ENCODE measurements at regions not wholly inside any gene's neighbourhood (a gene's known extent, or its start where the extent isn't known, plus 50 kb on each side); places are given as distances from the start of the nearest gene placed in this dataset.
A peak's percentile ranks its signal among the peaks of the same experiment; 100 is the strongest.
"Not testable (repeated sequence)": the region's sequence is repeated elsewhere in the genome, so short reads cannot be mapped to it uniquely, and the experiment has no call there.

DNA sequence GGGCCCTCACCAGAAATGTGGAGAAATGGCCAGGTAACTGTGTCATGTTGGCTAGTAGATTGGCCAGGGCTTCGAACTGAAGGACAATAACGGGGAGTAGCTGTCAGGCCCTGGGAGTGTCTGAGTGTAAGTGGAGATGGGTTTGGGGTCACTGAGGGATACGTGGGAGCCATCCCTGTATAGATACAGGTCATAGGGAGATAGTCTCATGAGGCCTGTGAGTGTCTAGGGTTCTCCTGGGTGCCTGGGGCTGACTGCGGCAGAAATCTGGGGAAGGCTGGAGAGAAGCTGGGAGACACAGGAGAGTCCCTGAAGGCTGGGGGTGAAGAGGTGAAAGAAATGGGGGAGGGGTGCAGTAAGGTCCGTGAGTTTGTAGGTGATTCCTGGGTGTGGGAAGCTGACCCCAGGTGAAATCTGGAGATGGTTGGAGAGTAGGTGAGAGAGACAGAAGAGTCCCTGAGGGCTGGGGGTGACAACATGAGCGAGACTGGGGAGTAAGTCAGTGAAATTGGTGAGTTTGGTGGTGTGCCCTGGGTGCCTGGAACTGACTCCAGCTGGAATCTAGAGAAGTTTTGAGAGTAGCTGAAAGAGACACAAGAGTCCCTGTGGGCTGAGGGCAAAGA lies 124.6 kb upstream of the ANKRD30BL start:
- not testable (repeated sequence) for H3K4me1 Mint-ChIP-seq; H3K36me3 ChIP-seq (ENCODE audit: control insufficient read depth, insufficient read depth, low read length); H3K9me3 Mint-ChIP-seq; H3K27me3 ChIP-seq (ENCODE audit: control insufficient read depth, insufficient read depth, low read length); ATAC-seq (ENCODE audit: low read depth in 2 of 2); H3K27ac ChIP-seq (ENCODE audit: insufficient read depth, low read length, poor library complexity, severe bottlenecking); H3K4me3 ChIP-seq (ENCODE audit: low read depth, low read length); DNase-seq; H3K9me3 ChIP-seq (ENCODE audit: control insufficient read depth in 2 of 2, low read length in 2 of 2); H3K27me3 Mint-ChIP-seq; H3K4me3 Mint-ChIP-seq; H3K27ac Mint-ChIP-seq; H3K36me3 Mint-ChIP-seq; H3K4me1 ChIP-seq (ENCODE audit: control insufficient read depth, insufficient read depth, low read length, poor library complexity, severe bottlenecking)

GRCh38 chr2:132287910-132288309 lies 126.2 kb upstream of the ANKRD30BL start:
- H3K4me1 ChIP-seq (ENCODE audit: control insufficient read depth, insufficient read depth, low read length, poor library complexity, severe bottlenecking); H3K4me3 ChIP-seq (ENCODE audit: low read depth, low read length); H3K27ac Mint-ChIP-seq; H3K4me3 Mint-ChIP-seq; H3K27ac ChIP-seq (ENCODE audit: insufficient read depth, low read length, poor library complexity, severe bottlenecking); H3K27me3 ChIP-seq (ENCODE audit: control insufficient read depth, insufficient read depth, low read length); ATAC-seq (ENCODE audit: low read depth in 2 of 2); H3K36me3 ChIP-seq (ENCODE audit: control insufficient read depth, insufficient read depth, low read length); H3K27me3 Mint-ChIP-seq; H3K9me3 Mint-ChIP-seq; DNase-seq; H3K36me3 Mint-ChIP-seq; H3K9me3 ChIP-seq (ENCODE audit: control insufficient read depth in 2 of 2, low read length in 2 of 2); H3K4me1 Mint-ChIP-seq: not testable (repeated sequence)

- ATAC-seq (ENCODE audit: low read depth in 2 of 2); DNase-seq; H3K27ac ChIP-seq (ENCODE audit: insufficient read depth, low read length, poor library complexity, severe bottlenecking); H3K27ac Mint-ChIP-seq; H3K9me3 ChIP-seq (ENCODE audit: control insufficient read depth in 2 of 2, low read length in 2 of 2); H3K4me1 Mint-ChIP-seq; H3K36me3 ChIP-seq (ENCODE audit: control insufficient read depth, insufficient read depth, low read length); H3K27me3 ChIP-seq (ENCODE audit: control insufficient read depth, insufficient read depth, low read length); H3K27me3 Mint-ChIP-seq; H3K4me3 ChIP-seq (ENCODE audit: low read depth, low read length); H3K4me3 Mint-ChIP-seq; H3K36me3 Mint-ChIP-seq; H3K4me1 ChIP-seq (ENCODE audit: control insufficient read depth, insufficient read depth, low read length, poor library complexity, severe bottlenecking); H3K9me3 Mint-ChIP-seq: not testable (repeated sequence)
These were observed 127.4 kb upstream of the ANKRD30BL start for GRCh38 chr2:132289138-132289537.

DNA sequence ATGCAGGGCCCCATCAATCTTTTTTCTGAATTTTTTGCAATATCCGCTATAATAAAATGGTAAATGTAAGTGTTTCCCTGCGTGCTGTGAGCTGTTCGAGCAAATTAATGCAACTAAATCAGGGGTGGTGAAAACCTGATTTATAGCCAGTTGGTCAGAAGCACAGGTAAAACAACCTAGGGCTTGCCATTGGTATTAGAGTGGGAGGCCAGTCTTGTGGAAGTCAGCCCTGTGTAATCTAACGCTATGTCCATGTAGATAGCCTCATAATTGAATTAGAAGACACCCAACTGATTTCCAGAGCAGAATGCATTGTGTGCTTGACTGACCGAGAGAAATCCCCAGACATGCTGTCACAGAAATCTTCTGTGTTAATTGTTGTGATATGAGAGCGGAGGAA lies 126.8 kb upstream of the GPR39 start:
- H3K4me3 Mint-ChIP-seq: not testable (repeated sequence)

DNA sequence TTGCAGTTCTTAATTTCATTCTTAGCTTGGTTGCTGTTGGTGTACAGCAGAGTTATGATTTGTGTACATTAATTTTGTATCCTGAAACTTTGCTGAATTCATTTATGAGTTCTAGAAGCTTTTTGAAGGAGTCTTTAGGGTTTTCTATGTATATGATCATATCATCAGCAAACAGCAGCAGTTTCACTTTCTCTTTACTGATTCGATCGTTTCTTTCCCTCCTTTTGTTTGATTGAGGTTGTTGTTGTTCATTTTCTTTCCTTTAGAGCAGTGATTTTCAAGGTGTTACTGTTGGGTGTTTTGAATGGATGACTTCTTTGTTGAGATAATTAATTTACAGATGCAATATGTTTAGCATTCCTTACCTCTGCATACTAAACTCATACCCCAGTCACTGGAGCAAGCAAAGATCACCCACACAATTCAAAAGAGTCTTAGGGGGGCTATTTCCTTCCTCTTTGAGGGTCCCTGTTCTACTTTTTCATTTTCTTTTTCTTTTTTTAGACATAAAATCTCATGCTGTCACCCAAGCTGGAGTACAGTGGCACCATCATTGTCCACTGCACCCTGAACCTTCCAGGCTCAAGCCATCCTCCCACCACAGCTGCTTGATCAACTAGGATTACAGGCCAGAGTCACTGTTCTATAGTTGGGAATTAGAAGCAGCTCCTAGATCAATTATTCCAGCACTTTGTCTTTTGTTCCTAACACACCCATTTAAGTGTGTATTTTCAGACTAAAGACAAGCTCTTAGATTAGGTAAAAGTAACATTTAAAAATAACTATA lies 115.8 kb upstream of the GPR39 start:
- peak overlapping the region; percentile 47 to 84 (median 59) for H3K4me3 Mint-ChIP-seq
- H3K9me3 ChIP-seq (ENCODE audit: control insufficient read depth in 2 of 2, low read length in 2 of 2); H3K4me1 ChIP-seq (ENCODE audit: control insufficient read depth, insufficient read depth, low read length, poor library complexity, severe bottlenecking); H3K9me3 Mint-ChIP-seq; H3K27me3 Mint-ChIP-seq; H3K27me3 ChIP-seq (ENCODE audit: control insufficient read depth, insufficient read depth, low read length); H3K36me3 ChIP-seq (ENCODE audit: control insufficient read depth, insufficient read depth, low read length); ATAC-seq (ENCODE audit: low read depth in 2 of 2); H3K36me3 Mint-ChIP-seq; H3K27ac ChIP-seq (ENCODE audit: insufficient read depth, low read length, poor library complexity, severe bottlenecking); DNase-seq: not testable (repeated sequence)
- H3K4me1 Mint-ChIP-seq: peaks cover 0 to 10% (median 3%) of the 10 kb centered on the region in 4 donors
- peak overlapping the region in 1 of 3 donors; percentile 86 for H3K27ac Mint-ChIP-seq
- peak overlapping the region; percentile 48 for H3K4me3 ChIP-seq (ENCODE audit: low read depth, low read length)

More for the DNA sequence above, 126.8 kb upstream of the GPR39 start:
- not testable (repeated sequence) for H3K27me3 Mint-ChIP-seq; H3K4me1 ChIP-seq (ENCODE audit: control insufficient read depth, insufficient read depth, low read length, poor library complexity, severe bottlenecking); H3K9me3 ChIP-seq (ENCODE audit: control insufficient read depth in 2 of 2, low read length in 2 of 2); H3K27ac Mint-ChIP-seq; H3K4me3 ChIP-seq (ENCODE audit: low read depth, low read length); ATAC-seq (ENCODE audit: low read depth in 2 of 2); H3K27ac ChIP-seq (ENCODE audit: insufficient read depth, low read length, poor library complexity, severe bottlenecking); DNase-seq; H3K36me3 Mint-ChIP-seq; H3K36me3 ChIP-seq (ENCODE audit: control insufficient read depth, insufficient read depth, low read length); H3K4me1 Mint-ChIP-seq; H3K9me3 Mint-ChIP-seq; H3K27me3 ChIP-seq (ENCODE audit: control insufficient read depth, insufficient read depth, low read length)

DNA sequence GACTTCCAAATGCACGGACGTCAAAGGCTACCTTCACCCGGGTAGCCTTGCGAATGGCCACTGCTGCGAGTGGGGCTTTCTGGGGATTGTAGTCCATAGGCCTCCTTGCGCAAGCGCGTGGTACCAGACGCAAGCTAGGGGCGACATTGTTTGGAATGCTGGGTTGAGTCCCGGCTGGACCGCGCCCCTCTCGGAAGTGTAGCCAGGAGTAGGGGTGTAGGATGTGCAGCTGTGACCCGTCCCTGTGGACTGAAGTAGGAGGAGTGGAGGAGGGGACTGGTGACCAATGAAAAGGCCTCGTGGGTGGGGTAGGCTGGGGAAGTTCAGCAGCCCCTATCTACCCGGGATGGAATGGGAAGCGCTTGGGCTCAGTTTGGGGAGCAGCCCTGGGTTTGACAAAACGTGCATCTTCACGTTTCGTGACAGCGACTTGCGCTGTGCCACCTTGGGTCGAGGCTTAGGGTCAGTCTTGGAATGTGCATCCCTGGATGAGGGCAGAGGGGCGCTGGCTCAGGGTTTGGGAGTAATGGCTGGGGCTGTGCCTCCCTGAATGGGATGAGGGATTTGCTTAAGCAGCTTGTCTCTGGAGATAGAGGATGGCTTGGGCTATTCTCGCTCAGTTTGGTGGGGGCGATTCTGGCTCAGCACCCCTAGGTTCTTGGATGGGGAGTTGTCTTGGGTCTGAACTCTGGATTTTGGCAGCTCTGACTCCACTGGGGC lies 111.8 kb upstream of the GPR39 start:
- DNase-seq; H3K27me3 Mint-ChIP-seq; H3K4me3 Mint-ChIP-seq; H3K36me3 Mint-ChIP-seq; H3K9me3 Mint-ChIP-seq; H3K27me3 ChIP-seq (ENCODE audit: control insufficient read depth, insufficient read depth, low read length); H3K4me3 ChIP-seq (ENCODE audit: low read depth, low read length); H3K27ac Mint-ChIP-seq; H3K27ac ChIP-seq (ENCODE audit: insufficient read depth, low read length, poor library complexity, severe bottlenecking); ATAC-seq (ENCODE audit: low read depth in 2 of 2); H3K4me1 ChIP-seq (ENCODE audit: control insufficient read depth, insufficient read depth, low read length, poor library complexity, severe bottlenecking); H3K9me3 ChIP-seq (ENCODE audit: control insufficient read depth in 2 of 2, low read length in 2 of 2); H3K36me3 ChIP-seq (ENCODE audit: control insufficient read depth, insufficient read depth, low read length): not testable (repeated sequence)
- peaks cover 0 to 10% (median 3%) of the 10 kb centered on the region in 4 donors for H3K4me1 Mint-ChIP-seq

DNA sequence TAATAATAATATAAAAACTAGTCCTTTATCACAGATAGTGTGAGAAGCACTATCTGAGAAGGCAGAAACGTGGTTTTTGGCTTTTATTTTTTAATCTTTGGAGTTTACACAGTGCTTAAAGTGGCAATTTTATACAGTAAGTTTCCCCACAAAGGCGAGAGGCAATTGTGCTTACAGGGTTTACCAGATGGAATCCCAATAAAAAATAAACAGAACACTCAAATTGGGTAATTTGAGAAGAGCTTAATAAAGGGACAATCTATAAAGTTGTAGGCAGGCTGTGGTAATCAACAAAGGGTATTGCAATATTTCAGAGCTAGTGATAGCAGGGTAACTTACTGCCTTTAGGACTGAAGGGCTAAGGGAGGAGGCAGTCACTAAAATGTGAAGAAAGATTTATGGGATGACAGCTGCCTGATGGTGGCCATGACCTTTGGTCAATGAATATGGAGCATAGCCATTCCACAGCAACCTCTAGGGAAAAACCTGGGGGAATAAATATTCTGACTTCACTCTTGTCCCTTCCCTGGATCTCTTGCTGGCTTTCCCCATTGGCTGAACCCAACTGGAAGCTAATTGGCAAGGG lies 108.9 kb upstream of the GPR39 start:
- H3K9me3 Mint-ChIP-seq; DNase-seq; H3K27ac ChIP-seq (ENCODE audit: insufficient read depth, low read length, poor library complexity, severe bottlenecking); H3K4me3 ChIP-seq (ENCODE audit: low read depth, low read length); H3K9me3 ChIP-seq (ENCODE audit: control insufficient read depth in 2 of 2, low read length in 2 of 2); H3K4me1 Mint-ChIP-seq; H3K27me3 ChIP-seq (ENCODE audit: control insufficient read depth, insufficient read depth, low read length); H3K27ac Mint-ChIP-seq; H3K4me1 ChIP-seq (ENCODE audit: control insufficient read depth, insufficient read depth, low read length, poor library complexity, severe bottlenecking); H3K27me3 Mint-ChIP-seq; H3K36me3 ChIP-seq (ENCODE audit: control insufficient read depth, insufficient read depth, low read length); H3K36me3 Mint-ChIP-seq; H3K4me3 Mint-ChIP-seq; ATAC-seq (ENCODE audit: low read depth in 2 of 2): not testable (repeated sequence)
